AG09319 (cell line): ENCODE measurements at regions not wholly inside any gene's neighbourhood (a gene's known extent, or its start where the extent isn't known, plus 50 kb on each side); places are given as distances from the start of the nearest gene placed in this dataset.

Experiments used
- DNase-seq: peaks from one replicate; pipeline ENCODE4 v3.0.0-alpha.2; 2010; ENCODE audit warnings: low read depth; ENCODE audit errors: extremely low read depth
- CTCF ChIP-seq: IDR thresholded peaks from 2 replicates; pipeline ENCODE4 v1.5.1; 2011; ENCODE audit warnings: low read depth, mild to moderate bottlenecking, inconsistent platforms, low read length, moderate library complexity

- TF ChIP-seq CTCF: no peak
- no peak for DNase-seq
Measured at GRCh38 chr6:137378090-137378369, 116.2 kb downstream of the OLIG3 start.

DNA sequence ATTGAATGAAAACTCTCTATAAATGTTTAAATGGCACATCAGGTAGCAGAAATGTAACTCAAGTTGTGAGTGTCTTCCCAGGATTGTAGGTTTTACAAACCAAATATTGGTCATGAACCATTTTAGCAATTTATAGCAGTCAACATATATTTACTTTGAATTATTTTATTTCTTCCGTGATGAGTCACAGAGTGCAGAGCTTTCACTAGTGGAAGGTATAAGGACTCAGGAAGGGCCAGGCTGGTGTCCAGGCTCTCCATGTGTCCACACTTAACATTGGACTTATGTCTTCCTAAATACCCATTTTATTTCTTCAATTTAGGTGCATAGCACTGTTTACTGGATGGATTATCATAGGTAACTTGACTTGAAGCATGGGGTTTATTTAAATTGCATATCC is 120.9 kb downstream of the OLIG3 start:
- no peak for TF ChIP-seq CTCF

GRCh38 chr6:137372532-137372931 is 121.7 kb downstream of the OLIG3 start:
- no peak for TF ChIP-seq CTCF
- DNase-seq: no peak

More for the DNA sequence above, 120.9 kb downstream of the OLIG3 start:
- no peak for DNase-seq

DNA sequence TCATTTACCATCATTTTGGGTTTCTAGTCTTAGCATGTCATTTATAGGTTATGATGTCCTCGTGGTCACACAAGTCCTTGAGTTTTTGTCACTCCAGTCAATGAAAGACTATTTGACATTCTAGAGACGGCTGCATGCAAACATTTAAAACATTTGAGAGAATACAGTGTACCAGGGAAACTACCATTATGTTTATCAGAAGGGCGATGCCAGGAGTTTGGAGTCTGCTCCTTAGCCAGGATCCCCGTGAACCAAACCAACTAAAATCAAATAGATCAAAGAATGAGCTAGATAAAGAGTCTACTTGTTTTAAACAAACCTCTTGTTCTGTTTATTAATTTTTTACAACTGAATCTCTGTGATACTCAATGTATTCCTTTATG is 122.6 kb downstream of the OLIG3 start:
- no peak for TF ChIP-seq CTCF

DNA sequence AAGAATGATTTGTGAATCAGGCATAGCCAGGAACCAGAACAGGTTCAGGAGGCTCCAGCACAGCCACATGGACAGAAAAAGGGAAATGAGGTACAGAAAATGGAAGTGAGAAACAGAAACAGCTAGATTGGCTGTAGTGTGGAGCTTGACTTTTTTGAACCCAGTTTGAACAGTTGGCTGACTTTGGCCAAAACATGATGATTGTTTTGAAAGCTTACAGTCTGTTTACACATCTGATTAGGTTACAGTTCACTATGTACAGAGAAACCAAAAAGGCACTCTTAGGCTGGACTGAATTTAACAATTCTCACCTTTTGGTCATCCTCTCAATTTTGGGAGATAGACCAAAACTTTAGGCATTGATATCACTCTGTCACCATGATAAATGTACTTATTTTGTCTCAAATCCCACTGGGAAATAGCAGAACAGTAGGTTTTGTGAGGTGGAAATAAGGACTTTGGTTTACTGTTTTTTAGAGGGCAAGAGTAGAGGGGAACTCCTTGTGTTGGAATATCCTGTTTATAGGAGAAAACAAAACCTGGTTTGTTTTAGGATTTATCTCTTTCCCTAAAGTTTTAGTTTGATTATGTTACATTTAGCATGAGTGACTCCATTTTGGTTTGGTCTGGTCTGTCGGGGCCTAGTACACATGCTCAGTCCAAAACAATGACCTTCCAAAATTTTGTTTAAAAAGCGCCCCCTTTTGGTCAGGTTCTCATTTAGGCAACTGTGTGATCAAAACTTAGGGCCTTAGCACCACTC is 123.1 kb downstream of the OLIG3 start:
- no peak; the same call in 1 of the 2 replicates for TF ChIP-seq CTCF
- DNase-seq: no peak

More for the DNA sequence above, 122.6 kb downstream of the OLIG3 start:
- no peak for DNase-seq

DNA sequence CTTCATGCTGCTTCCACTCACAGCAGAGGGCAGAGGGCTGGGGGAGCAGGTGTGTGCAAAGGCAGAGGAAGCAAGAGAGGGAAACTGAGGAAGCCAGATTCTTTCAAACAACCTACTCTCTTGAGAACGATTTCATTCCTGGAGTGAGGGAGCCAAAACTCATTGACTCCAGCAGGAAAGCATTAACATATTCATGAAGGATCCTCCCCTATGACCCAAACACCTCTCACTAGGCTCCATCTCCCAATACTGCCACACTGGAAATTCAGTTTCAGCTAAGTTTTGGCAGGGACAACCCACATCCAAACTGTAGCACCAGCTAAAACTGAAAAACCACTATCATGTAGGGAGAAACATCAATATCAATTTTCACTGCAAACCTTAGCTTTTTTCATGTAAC is 125.1 kb downstream of the OLIG3 start:
- no peak for DNase-seq
- TF ChIP-seq CTCF: no peak

GRCh38 chr6:137365707-137366437 is 128.3 kb downstream of the OLIG3 start:
- no peak for TF ChIP-seq CTCF
- DNase-seq: no peak
